Trophoblast cell (in vitro differentiated cells and primary cell): ENCODE measurements at regions not wholly inside any gene's neighbourhood (a gene's known extent, or its start where the extent isn't known, plus 50 kb on each side); places are given as distances from the start of the nearest gene placed in this dataset.
A peak's percentile ranks its signal among the peaks of the same experiment; 100 is the strongest.

Experiments
- DNase-seq, 2 donors: peaks; one replicate each; pipeline ENCODE4 v3.0.0-alpha.2; 2016
- H2AFZ ChIP-seq: 2 replicates; pipeline ENCODE4 v1.6.1; 2013; ENCODE audit warnings: low read length, moderate library complexity, mild to moderate bottlenecking; ENCODE audit not compliant: insufficient read depth, poor library complexity
- H2AK5ac ChIP-seq: 2 replicates; pipeline ENCODE4 v1.6.1; 2013; ENCODE audit warnings: mild to moderate bottlenecking, low read length
- H2BK120ac ChIP-seq: 2 replicates; pipeline ENCODE4 v1.6.1; 2013; ENCODE audit warnings: low read length, mild to moderate bottlenecking, moderate library complexity; ENCODE audit not compliant: insufficient read depth, poor library complexity
- H2BK12ac ChIP-seq: 2 replicates; pipeline ENCODE4 v1.6.1; 2013; ENCODE audit warnings: mild to moderate bottlenecking, low read length, moderate library complexity
- H2BK5ac ChIP-seq: 2 replicates; pipeline ENCODE4 v1.6.1; 2013; ENCODE audit warnings: low read length, low read depth, moderate library complexity, mild to moderate bottlenecking; ENCODE audit not compliant: poor library complexity
- H3K14ac ChIP-seq: 2 replicates; pipeline ENCODE4 v1.6.1; 2013; ENCODE audit warnings: mild to moderate bottlenecking, low read length
- H3K18ac ChIP-seq: 2 replicates; pipeline ENCODE4 v1.6.1; 2013; ENCODE audit warnings: mild to moderate bottlenecking, low read length
- H3K23ac ChIP-seq: 2 replicates; pipeline ENCODE4 v1.6.1; 2013; ENCODE audit warnings: low read length
- H3K27ac ChIP-seq: 2 replicates; pipeline ENCODE4 v1.5.1; 2013; ENCODE audit warnings: low read depth, mild to moderate bottlenecking, inconsistent platforms, low read length, moderate library complexity
- H3K27me3 ChIP-seq: 2 replicates; pipeline ENCODE4 v1.6.1; 2013; ENCODE audit warnings: inconsistent platforms, mild to moderate bottlenecking, low read length, moderate library complexity; ENCODE audit not compliant: insufficient read depth
- H3K36me3 ChIP-seq, 2 experiments: 1 replicate in 1 of 2; 2 replicates in 1 of 2; pipeline ENCODE4 v1.6.1; 2013; ENCODE audit warnings: low read length in 2 of 2, mild to moderate bottlenecking in 2 of 2, moderate library complexity in 1 of 2; ENCODE audit not compliant: insufficient read depth in 2 of 2, control insufficient read depth in 1 of 2
- H3K4ac ChIP-seq: 2 replicates; pipeline ENCODE4 v1.6.1; 2013; ENCODE audit warnings: low read depth, mild to moderate bottlenecking, low read length, moderate library complexity
- H3K4me1 ChIP-seq, 2 experiments: 1 replicate in 1 of 2; 2 replicates in 1 of 2; pipeline ENCODE4 v1.6.1; 2013; ENCODE audit warnings: low read length in 2 of 2, mild to moderate bottlenecking in 2 of 2, moderate library complexity in 1 of 2; ENCODE audit not compliant: insufficient read depth in 2 of 2, control insufficient read depth in 1 of 2
- H3K4me2 ChIP-seq: 2 replicates; pipeline ENCODE4 v1.6.1; 2013; ENCODE audit warnings: inconsistent platforms, mild to moderate bottlenecking, low read length, moderate library complexity
- H3K4me3 ChIP-seq: 2 replicates; pipeline ENCODE4 v1.5.1; 2013; ENCODE audit warnings: mild to moderate bottlenecking, low read depth, low read length, inconsistent platforms
- H3K79me1 ChIP-seq: one replicate; pipeline ENCODE4 v1.6.1; 2013; ENCODE audit warnings: low read length
- H3K79me2 ChIP-seq: 2 replicates; pipeline ENCODE4 v1.6.1; 2013; ENCODE audit warnings: low read length, mild to moderate bottlenecking; ENCODE audit not compliant: control insufficient read depth, insufficient read depth, poor library complexity
- H3K9ac ChIP-seq: 2 replicates; pipeline ENCODE4 v1.6.1; 2013; ENCODE audit warnings: mild to moderate bottlenecking, low read length
- H3K9me3 ChIP-seq: 2 replicates; pipeline ENCODE4 v1.6.1; 2013; ENCODE audit warnings: low read depth, mild to moderate bottlenecking, control low read depth, inconsistent platforms, low read length; ENCODE audit not compliant: insufficient read depth
- H4K12ac ChIP-seq: 2 replicates; pipeline ENCODE4 v1.6.1; 2013; ENCODE audit warnings: low read depth, mild to moderate bottlenecking, low read length, moderate library complexity
- H4K8ac ChIP-seq: 2 replicates; pipeline ENCODE4 v1.6.1; 2013; ENCODE audit warnings: low read depth, mild to moderate bottlenecking, low read length, moderate library complexity
- H4K91ac ChIP-seq: one replicate; pipeline ENCODE4 v1.6.1; 2013; ENCODE audit warnings: low read depth, mild to moderate bottlenecking, low read length, moderate library complexity
- WGBS: extraction: QIAGEN DNeasy Blood & Tissue Kit; methylation state at CpG from one replicate; pipeline ENCODE4 v1.1.7; 2013; ENCODE audit warnings: missing lambda C conversion rate; ENCODE audit not compliant: insufficient read length, insufficient coverage; ENCODE audit errors: extremely low coverage; 5-methylcytosine and 5-hydroxymethylcytosine counted together

- Histone ChIP-seq H2AK5ac (no peak overlapping the region), H3K4me1 (peaks cover 12 to 17% of the 10 kb centered on the region in 2 experiments), H3K27me3 (no peaks in the 10 kb centered on the region), H3K27ac (no peak overlapping the region), H3K4me3 (no peak overlapping the region), H3K79me1 (peaks cover 24% of the 10 kb centered on the region), H3K14ac (no peak overlapping the region), H3K18ac (no peak overlapping the region), H3K4me2 (no peak overlapping the region), H4K12ac (no peak overlapping the region), H4K8ac (no peak overlapping the region), H2AFZ (no peak overlapping the region), H3K4ac (no peak overlapping the region), H2BK120ac (no peak overlapping the region), H3K9ac (no peak overlapping the region), H2BK12ac (no peak overlapping the region), H3K36me3 (no peaks in the 10 kb centered on the region), H3K79me2 (no peaks in the 10 kb centered on the region), H4K91ac (no peak overlapping the region), H3K9me3 (peaks cover 4% of the 10 kb centered on the region), H3K23ac (no peak overlapping the region), H2BK5ac (no peak overlapping the region)
- DNase-seq = no peak
- no CpG with 5 or more reads among the region's 1 CpG for WGBS
Observed at GRCh38 chr17:56675876-56676660, 82.6 kb downstream of the NOG start.

- Histone ChIP-seq H3K4ac (peak overlapping the region; percentile 28), H3K36me3 (no peaks in the 10 kb centered on the region), H2AFZ (no peak overlapping the region), H2BK120ac (no peak overlapping the region), H3K4me3 (no peak overlapping the region), H3K9me3 (peaks cover 4% of the 10 kb centered on the region), H3K27me3 (no peaks in the 10 kb centered on the region), H4K12ac (no peak overlapping the region), H3K27ac (no peak overlapping the region), H3K4me1 (peaks cover 17 to 22% of the 10 kb centered on the region in 2 experiments), H2BK5ac (peak overlapping the region; percentile 22), H2BK12ac (peak overlapping the region; percentile 47), H3K18ac (no peak overlapping the region), H3K14ac (peak overlapping the region; percentile 32), H4K91ac (no peak overlapping the region), H3K23ac (no peak overlapping the region), H2AK5ac (no peak overlapping the region), H3K79me2 (no peaks in the 10 kb centered on the region), H4K8ac (no peak overlapping the region), H3K9ac (no peak overlapping the region), H3K4me2 (no peak overlapping the region), H3K79me1 (peaks cover 29% of the 10 kb centered on the region)
- WGBS = no CpG with 5 or more reads among the region's 1 CpG
- no peak for DNase-seq
Observed at GRCh38 chr17:56676810-56677209, 83.3 kb downstream of the NOG start.

GRCh38 chr17:56678249-56679114 lies 85.0 kb downstream of the NOG start:
- H4K12ac ChIP-seq = peak overlapping the region; percentile 13

GRCh38 chr17:56679115-56679776 lies 85.7 kb downstream of the NOG start:
- peak overlapping the region; percentile 97 for H2BK5ac ChIP-seq
- peak overlapping the region; percentile 77 for H3K14ac ChIP-seq
- H3K79me2 ChIP-seq = no peaks in the 10 kb centered on the region
- WGBS = no CpG with 5 or more reads among the region's 12 CpGs
- H3K4me2 ChIP-seq = peak overlapping the region; percentile 25
- peaks cover 23 to 30% of the 10 kb centered on the region in 2 experiments for H3K4me1 ChIP-seq
- no peaks in the 10 kb centered on the region for H3K36me3 ChIP-seq
- peak overlapping the region; percentile 58 for H2AK5ac ChIP-seq
- H3K4me3 ChIP-seq = no peak overlapping the region
- H4K91ac ChIP-seq = peak overlapping the region; percentile 93
- peak overlapping the region; percentile 94 for H3K27ac ChIP-seq
- H3K9ac ChIP-seq = no peak overlapping the region
- H3K18ac ChIP-seq = peak overlapping the region; percentile 70
- peak overlapping the region; percentile 97 for H2BK120ac ChIP-seq
- no peak overlapping the region for H4K12ac ChIP-seq
- H2BK12ac ChIP-seq = peak overlapping the region; percentile 72
- H3K27me3 ChIP-seq = no peaks in the 10 kb centered on the region
- H2AFZ ChIP-seq = peak overlapping the region; percentile 66
- peaks cover 40% of the 10 kb centered on the region for H3K79me1 ChIP-seq
- no peaks in the 10 kb centered on the region for H3K9me3 ChIP-seq
- DNase-seq = peak in 1 of 2 donors; percentile 68
- H3K23ac ChIP-seq = no peak overlapping the region
- H3K4ac ChIP-seq = peak overlapping the region; percentile 49
- H4K8ac ChIP-seq = peak overlapping the region; percentile 70

More at GRCh38 chr17:56678249-56679114, 85.0 kb downstream of the NOG start:
- Histone ChIP-seq H3K4me3 (no peak overlapping the region), H3K79me2 (no peaks in the 10 kb centered on the region), H3K9me3 (no peaks in the 10 kb centered on the region), H2BK5ac (peak overlapping the region; percentile 71), H2AFZ (peak overlapping the region; percentile 66), H3K4me2 (peak overlapping the region; percentile 18), H3K4me1 (peaks cover 23 to 30% of the 10 kb centered on the region in 2 experiments), H4K91ac (peak overlapping the region; percentile 93), H3K23ac (no peak overlapping the region), H3K18ac (peak overlapping the region; percentile 62), H3K14ac (peak overlapping the region; percentile 77), H3K4ac (peak overlapping the region; percentile 60), H4K8ac (peak overlapping the region; percentile 70), H3K36me3 (no peaks in the 10 kb centered on the region), H2BK12ac (peak overlapping the region; percentile 80), H3K79me1 (peaks cover 37% of the 10 kb centered on the region), H2BK120ac (peak overlapping the region; percentile 81), H2AK5ac (peak overlapping the region; percentile 79), H3K27ac (peak overlapping the region; percentile 94), H3K27me3 (no peaks in the 10 kb centered on the region), H3K9ac (no peak overlapping the region)
- no CpG with 5 or more reads among the region's 37 CpGs for WGBS
- no peak for DNase-seq
